HepG2 (cell line): ENCODE measurements at regions not wholly inside any gene's neighbourhood (a gene's known extent, or its start where the extent isn't known, plus 50 kb on each side); places are given as distances from the start of the nearest gene placed in this dataset.

ENCODE experiments used
- ATAC-seq: fragments of 200-7000 bp; cut with Tn5 transposase; 3 replicates; pipeline ENCODE4 v1.9.1; 2020; ENCODE audit warnings: mild to moderate bottlenecking, moderate library complexity
- BruUV-seq: library from RNA; stranded (reverse); fragments of 400-500 nt; replicated peaks from 2 replicates; lab custom pipeline; 2021; lab: Mats Ljungman, UMichigan
- CTCF ChIA-PET: fragments of 300-600 bp; formaldehyde crosslinking; extraction: SDS; loops from one replicate; lab custom pipeline; 2021; ENCODE audit warnings: low total read pairs, inconsistent platforms, low intra/inter-chr PET ratio; lab: Yijun Ruan, JAX
- POLR2A ChIA-PET: fragments of 350-600 bp; sonication (Branson Sonifier 250); formaldehyde crosslinking; loops from one replicate; lab custom pipeline; 2020; ENCODE audit warnings: antibody characterized with exemption, inconsistent platforms; lab: Yijun Ruan, JAX
- DNase-seq: peaks from one replicate; pipeline ENCODE4 v3.0.0-alpha.2; 2015; ENCODE audit warnings: low spot score
- FAIRE-seq: peaks from 3 replicates; lab custom pipeline; 2011; peaks lifted over from hg19 to GRCh38; lab: Jason Lieb, UNC
- H2AFZ ChIP-seq: one replicate; pipeline ENCODE4 v1.6.1; 2011; ENCODE audit warnings: low read length, inconsistent platforms
- H3K27ac ChIP-seq: fragments of 300-600 bp; 3 replicates; pipeline ENCODE4 v1.8.0; 2011; ENCODE audit warnings: mixed run types, mild to moderate bottlenecking, mixed read lengths, low read length, inconsistent platforms; ENCODE audit not compliant: insufficient read depth; ENCODE audit errors: extremely low read length
- H3K27me3 ChIP-seq, 2 experiments: fragments of 200-600 bp in 1 of 2; 2 replicates in 1 of 2; 3 replicates in 1 of 2; pipeline versions ENCODE4 v1.6.0 to v1.8.0; 2011; ENCODE audit warnings: low read length in 2 of 2, mild to moderate bottlenecking in 2 of 2, moderate library complexity in 2 of 2, inconsistent platforms in 1 of 2; ENCODE audit not compliant: insufficient read depth in 2 of 2, control insufficient read depth in 1 of 2
- H3K36me3 ChIP-seq, 2 experiments: fragments of 200-600 bp in 1 of 2; replicated peaks in 1 of 2; 2 replicates in 1 of 2; 3 replicates in 1 of 2; pipeline versions ENCODE4 v1.5.1 to v1.8.0; 2011; ENCODE audit warnings: low read length in 2 of 2, inconsistent platforms in 1 of 2; ENCODE audit not compliant: insufficient read depth in 2 of 2, control insufficient read depth in 1 of 2
- H3K4me1 ChIP-seq: 2 replicates; pipeline ENCODE4 v1.5.1; 2012; ENCODE audit warnings: low read length, inconsistent platforms; ENCODE audit not compliant: insufficient read depth
- H3K4me2 ChIP-seq: 2 replicates; pipeline ENCODE4 v1.6.0; 2011; ENCODE audit warnings: low read depth, low read length, inconsistent platforms
- H3K4me3 ChIP-seq, 3 experiments: fragments of 200-600 bp in 1 of 3; sonication (generic), shearing (Covaris generic) in 1 of 3; replicated peaks in 1 of 3; 2 replicates each; pipeline ENCODE4 v1.5.1; 2011 to 2016; ENCODE audit warnings: low read length in 3 of 3, inconsistent platforms in 2 of 3, low read depth in 2 of 3, mild to moderate bottlenecking in 2 of 3, control low read depth in 1 of 3, mixed read lengths in 1 of 3; ENCODE audit not compliant: insufficient read depth in 1 of 3
- H3K79me2 ChIP-seq: one replicate; pipeline ENCODE4 v1.6.1; 2011; ENCODE audit warnings: low read length, inconsistent platforms; ENCODE audit not compliant: insufficient read depth
- H3K9ac ChIP-seq: 2 replicates; pipeline ENCODE4 v1.6.0; 2011; ENCODE audit warnings: mild to moderate bottlenecking, low read depth, low read length, inconsistent platforms; ENCODE audit not compliant: insufficient read depth
- H3K9me3 ChIP-seq: 2 replicates; pipeline ENCODE4 v1.5.1; 2012; ENCODE audit warnings: mild to moderate bottlenecking, low read length
- H4K20me1 ChIP-seq: 2 replicates; pipeline ENCODE4 v1.6.0; 2011; ENCODE audit warnings: inconsistent platforms, mild to moderate bottlenecking, low read length, moderate library complexity; ENCODE audit not compliant: insufficient read depth
- ARID2 ChIP-seq: sonication (generic); formaldehyde crosslinking; IDR thresholded peaks from 2 replicates; pipeline ENCODE4 v1.8.1; 2022; ENCODE audit warnings: mild to moderate bottlenecking, missing genetic modification reagents, borderline replicate concordance
- ATAD3A ChIP-seq: sonication (generic); formaldehyde crosslinking; IDR thresholded peaks from 2 replicates; pipeline ENCODE4 v1.4.0; 2020; ENCODE audit warnings: missing genetic modification reagents
- DDIT3 ChIP-seq: sonication (generic); formaldehyde crosslinking; IDR thresholded peaks from 2 replicates; pipeline ENCODE4 v1.4.0; 2020; ENCODE audit warnings: mild to moderate bottlenecking, missing genetic modification reagents
- SRSF1 ChIP-seq: fragments of 200-400 bp; formaldehyde crosslinking; optimal IDR thresholded peaks from 2 replicates; pipeline ENCODE3; 2017; ENCODE audit warnings: mild to moderate bottlenecking, low read depth, low read length, moderate library complexity
- XBP1 ChIP-seq: sonication (generic); formaldehyde crosslinking; IDR thresholded peaks from 2 replicates; pipeline ENCODE4 v1.5.0; 2020; ENCODE audit warnings: missing genetic modification reagents
- ZC3H4 ChIP-seq: sonication (generic); formaldehyde crosslinking; IDR thresholded peaks from 2 replicates; pipeline ENCODE4 v1.4.0; 2020; ENCODE audit warnings: missing genetic modification reagents, borderline replicate concordance
- ZNF317 ChIP-seq: sonication (generic); formaldehyde crosslinking; IDR thresholded peaks from 2 replicates; pipeline ENCODE4 v1.5.0; 2020; ENCODE audit warnings: mild to moderate bottlenecking, missing genetic modification reagents
- ZNF329 ChIP-seq: sonication (generic); formaldehyde crosslinking; IDR thresholded peaks from 2 replicates; pipeline ENCODE4 v1.9.0; 2021; ENCODE audit warnings: low read depth, mild to moderate bottlenecking, missing genetic modification reagents
- WGBS: methylation state at CpG from one replicate; pipeline ENCODE4 v1.1.6; 2017; ENCODE audit warnings: low lambda C conversion rate; 5-methylcytosine and 5-hydroxymethylcytosine counted together
- in situ Hi-C: cut with HindIII; loops from 2 replicates; pipeline ENCODE4 v1.10.0; 2017; ENCODE audit warnings: low pct_unique_long_range_greater_than_20kb; ENCODE audit not compliant: extremely low pct_ligation_motif_present
- intact Hi-C: fragments of 100-400 bp; cut with micrococcal nuclease; formaldehyde crosslinking; loops from one replicate; pipeline ENCODE4 v1.10.0; 2022; ENCODE audit not compliant: unreplicated experiment
- TF ChIP-seq, protein P1 (sequence below): sonication (generic); formaldehyde crosslinking; IDR thresholded peaks from 2 replicates; pipeline ENCODE4 v1.5.0; 2020; ENCODE audit warnings: missing genetic modification reagents, mild to moderate bottlenecking, borderline replicate concordance
- TF ChIP-seq, protein P2 (sequence below): sonication (generic); formaldehyde crosslinking; IDR thresholded peaks from 2 replicates; pipeline ENCODE4 v1.5.1; 2020; ENCODE audit warnings: missing genetic modification reagents, mild to moderate bottlenecking, borderline replicate concordance

- TF ChIP-seq, protein P1, sequence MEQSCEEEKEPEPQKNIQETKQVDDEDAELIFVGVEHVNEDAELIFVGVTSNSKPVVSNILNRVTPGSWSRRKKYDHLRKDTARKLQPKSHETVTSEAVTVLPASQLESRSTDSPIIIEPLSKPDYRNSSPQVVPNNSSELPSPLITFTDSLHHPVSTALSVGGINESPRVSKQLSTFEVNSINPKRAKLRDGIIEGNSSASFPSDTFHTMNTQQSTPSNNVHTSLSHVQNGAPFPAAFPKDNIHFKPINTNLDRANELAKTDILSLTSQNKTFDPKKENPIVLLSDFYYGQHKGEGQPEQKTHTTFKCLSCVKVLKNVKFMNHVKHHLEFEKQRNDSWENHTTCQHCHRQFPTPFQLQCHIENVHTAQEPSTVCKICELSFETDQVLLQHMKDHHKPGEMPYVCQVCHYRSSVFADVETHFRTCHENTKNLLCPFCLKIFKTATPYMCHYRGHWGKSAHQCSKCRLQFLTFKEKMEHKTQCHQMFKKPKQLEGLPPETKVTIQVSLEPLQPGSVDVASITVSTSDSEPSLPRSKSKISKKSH: no peak
- TF ChIP-seq ZNF329 (no peak), ZC3H4 (CRISPR knock-in tag) (no peak), ARID2 (CRISPR knock-in tag) (no peak)
These were observed 111.7 kb upstream of the LYZL1 start (continued) for GRCh38 chr10:29176845-29177832.

DNA sequence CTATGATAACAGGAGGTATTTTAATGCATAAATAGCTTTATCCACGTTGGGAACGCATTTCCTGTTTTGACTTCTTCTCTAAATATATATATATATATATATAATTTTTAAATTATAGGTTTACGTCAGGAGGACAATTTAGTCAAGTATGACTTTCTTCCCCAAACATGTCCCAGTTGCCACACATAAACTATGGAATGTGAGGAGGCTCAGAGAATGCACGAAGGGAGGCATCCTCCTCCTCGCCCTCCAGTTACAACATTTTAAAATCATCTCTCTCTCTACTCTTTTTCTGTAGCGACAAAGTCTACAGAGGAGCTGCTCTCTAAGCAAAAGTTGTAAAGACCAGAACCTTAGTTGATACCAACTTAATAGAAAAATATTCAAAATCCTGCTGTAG is 106.9 kb upstream of the LYZL1 start:
- no peaks in the 10 kb centered on the region for H3K9me3 ChIP-seq
- in situ Hi-C loops (no loop called here), intact Hi-C loops (no loop called here)
- no peak overlapping the region for H3K9ac ChIP-seq
- H3K36me3 ChIP-seq: no peaks in the 10 kb centered on the region
- no peak for FAIRE-seq
- no peak overlapping the region for H2AFZ ChIP-seq
- no peak for ATAC-seq
- no peaks in the 10 kb centered on the region for H3K79me2 ChIP-seq
- no peak overlapping the region for H3K4me3 ChIP-seq
- CTCF ChIA-PET: no interaction called here
- POLR2A ChIA-PET: no interaction called here
- H4K20me1 ChIP-seq: no peaks in the 10 kb centered on the region
- peaks cover 0 to 3% of the 10 kb centered on the region in 2 experiments; a peak in 1 of 5 replicates for H3K27me3 ChIP-seq
- no peak overlapping the region for H3K4me2 ChIP-seq
- no peak overlapping the region for H3K27ac ChIP-seq
- WGBS: 21% methylated on average over 6 of the region's 6 CpGs
- TF ChIP-seq, protein P2, sequence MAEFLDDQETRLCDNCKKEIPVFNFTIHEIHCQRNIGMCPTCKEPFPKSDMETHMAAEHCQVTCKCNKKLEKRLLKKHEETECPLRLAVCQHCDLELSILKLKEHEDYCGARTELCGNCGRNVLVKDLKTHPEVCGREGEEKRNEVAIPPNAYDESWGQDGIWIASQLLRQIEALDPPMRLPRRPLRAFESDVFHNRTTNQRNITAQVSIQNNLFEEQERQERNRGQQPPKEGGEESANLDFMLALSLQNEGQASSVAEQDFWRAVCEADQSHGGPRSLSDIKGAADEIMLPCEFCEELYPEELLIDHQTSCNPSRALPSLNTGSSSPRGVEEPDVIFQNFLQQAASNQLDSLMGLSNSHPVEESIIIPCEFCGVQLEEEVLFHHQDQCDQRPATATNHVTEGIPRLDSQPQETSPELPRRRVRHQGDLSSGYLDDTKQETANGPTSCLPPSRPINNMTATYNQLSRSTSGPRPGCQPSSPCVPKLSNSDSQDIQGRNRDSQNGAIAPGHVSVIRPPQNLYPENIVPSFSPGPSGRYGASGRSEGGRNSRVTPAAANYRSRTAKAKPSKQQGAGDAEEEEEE (CRISPR knock-in tag): no peak
- TF ChIP-seq DDIT3: no peak
- TF ChIP-seq ATAD3A (CRISPR knock-in tag): no peak
- TF ChIP-seq SRSF1: no peak
- no peak for TF ChIP-seq XBP1
- TF ChIP-seq ZNF317 (CRISPR knock-in tag): no peak
- DNase-seq: no peak
- BruUV-seq: no TSS peak
- no peaks in the 10 kb centered on the region for H3K4me1 ChIP-seq
